Lower leg skin (tissue), 3 donors: ENCODE measurements at regions not wholly inside any gene's neighbourhood (a gene's known extent, or its start where the extent isn't known, plus 50 kb on each side); places are given as distances from the start of the nearest gene placed in this dataset.

Source experiments
- CTCF ChIP-seq, 3 donors: fragments of 450-650 bp; IDR thresholded peaks; one replicate each; pipeline ENCODE4 v1.5.1; 2016; ENCODE audit warnings: antibody characterized with exemption in 3 of 3, mild to moderate bottlenecking in 3 of 3, moderate library complexity in 2 of 3
- POLR2A ChIP-seq, 2 donors: fragments of 450-650 bp; IDR thresholded peaks; one replicate each; pipeline ENCODE4 v1.6.1; 2016 to 2017; ENCODE audit warnings: antibody characterized with exemption in 2 of 2, mild to moderate bottlenecking in 1 of 2, moderate library complexity in 1 of 2

- no peak for TF ChIP-seq CTCF (IDR thresholded peaks at IDR 0.05)
- no peak for TF ChIP-seq POLR2A (IDR thresholded peaks at IDR 0.05)
Observed at GRCh38 chr9:16085167-16085726, 532.4 kb downstream of the CCDC171 start.
